ENCODE measurements at regions not wholly inside any gene's neighbourhood (a gene's known extent, or its start where the extent isn't known, plus 50 kb on each side); places are given as distances from the start of the nearest gene placed in this dataset.
"Not testable (repeated sequence)": the region's sequence is repeated elsewhere in the genome, so short reads cannot be mapped to it uniquely, and the experiment has no call there.

DNA sequence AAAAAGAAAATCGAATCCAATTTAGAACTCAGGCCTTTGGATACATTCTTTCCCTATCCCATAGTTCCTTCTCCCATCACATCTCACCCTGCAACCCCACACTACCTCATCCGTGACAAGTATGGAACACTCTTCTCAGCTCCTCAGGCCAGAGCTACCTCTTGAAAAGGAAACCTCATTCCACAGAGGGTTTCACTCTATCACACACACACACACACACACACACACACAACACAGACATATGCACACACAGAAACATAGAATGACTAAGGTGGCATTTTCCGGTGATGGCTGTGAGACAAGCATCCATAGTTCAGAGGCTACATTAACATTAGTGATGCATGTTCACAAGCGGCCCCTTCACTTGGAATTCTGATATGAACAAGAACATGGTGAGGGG is 122.0 kb upstream of the HES1 start:
- no peak overlapping the region for H3K27ac ChIP-seq
- H3K4me3 ChIP-seq, result no peak overlapping the region

DNA sequence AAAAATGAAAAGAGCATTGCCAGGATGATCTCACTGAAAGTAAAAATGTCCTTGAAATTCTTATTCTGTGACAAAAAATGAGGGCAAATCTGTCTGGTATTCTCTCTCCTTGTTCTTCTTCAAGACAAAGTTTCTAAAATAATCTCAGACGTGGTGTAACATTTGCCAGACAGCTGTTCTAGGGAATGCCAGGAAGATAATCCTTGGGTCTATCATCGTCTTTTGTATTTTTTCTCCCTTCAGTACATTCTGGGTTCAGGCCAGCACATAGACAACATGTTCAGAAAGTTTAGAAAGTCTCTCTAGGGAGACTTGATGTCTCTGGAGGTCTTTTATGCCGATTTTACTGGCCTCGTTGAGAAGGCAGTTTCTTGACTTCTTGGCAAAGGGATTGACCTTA is 121.2 kb upstream of the HES1 start:
- Histone ChIP-seq H3K4me3 (no peak overlapping the region), H3K27ac (no peak overlapping the region)

DNA sequence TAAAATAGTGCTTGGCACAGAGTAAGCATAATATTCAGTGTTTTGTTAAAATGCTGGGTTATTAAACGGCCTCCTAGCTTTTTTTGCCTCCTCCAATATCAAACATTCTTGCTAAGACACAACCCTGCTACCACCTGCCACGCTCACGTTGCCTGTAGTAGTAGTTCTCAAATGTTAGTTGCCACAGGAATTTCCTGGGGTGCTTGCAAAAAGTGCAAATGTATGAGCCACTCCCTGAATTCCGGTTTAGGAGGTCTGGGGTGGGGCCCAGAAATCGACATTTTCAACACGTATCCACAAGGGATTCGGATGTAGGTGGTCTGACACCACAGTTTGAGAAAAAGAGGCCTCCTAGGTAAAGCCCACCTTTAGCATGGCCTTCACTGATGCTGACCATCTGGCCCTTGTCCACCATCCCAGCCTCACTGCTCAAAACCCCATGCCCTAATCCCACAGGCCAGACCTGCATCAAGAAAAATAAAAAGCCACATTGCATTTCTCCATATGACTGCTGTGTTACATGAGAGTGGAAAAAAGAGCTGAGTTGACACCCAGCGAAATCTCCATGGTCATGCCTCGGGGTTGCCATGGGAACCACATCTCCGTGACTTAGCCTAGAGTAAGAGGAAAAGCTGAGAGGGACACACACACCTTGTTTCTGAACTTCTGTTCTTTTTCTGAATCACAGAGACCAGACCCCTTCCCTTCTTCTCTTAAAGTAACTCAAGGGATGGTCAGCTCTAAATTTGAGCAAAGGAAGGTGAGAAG is 116.4 kb upstream of the HES1 start:
- H3K4me3 ChIP-seq, result no peak overlapping the region
- H3K27ac ChIP-seq, result no peak overlapping the region

DNA sequence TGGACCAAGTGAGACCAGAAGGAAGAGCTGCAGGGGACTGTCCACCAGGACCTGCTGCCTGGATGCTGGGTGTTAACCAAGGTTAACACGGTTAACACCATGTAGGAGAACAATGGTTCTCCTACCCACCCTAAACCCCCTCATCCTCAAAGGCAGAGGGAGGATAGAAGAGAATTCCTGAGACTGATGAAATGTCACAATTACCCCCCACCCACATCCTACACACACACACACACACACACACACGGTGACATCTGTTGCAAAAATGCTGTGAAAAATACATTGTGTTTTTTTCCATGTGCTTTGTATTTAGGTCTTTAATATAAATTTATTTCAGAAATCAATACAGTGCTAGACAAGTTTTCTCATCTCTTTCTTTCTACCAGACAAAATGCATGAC is 113.9 kb upstream of the HES1 start:
- H3K4me3 ChIP-seq, result no peak overlapping the region
- no peak overlapping the region for H3K27ac ChIP-seq

DNA sequence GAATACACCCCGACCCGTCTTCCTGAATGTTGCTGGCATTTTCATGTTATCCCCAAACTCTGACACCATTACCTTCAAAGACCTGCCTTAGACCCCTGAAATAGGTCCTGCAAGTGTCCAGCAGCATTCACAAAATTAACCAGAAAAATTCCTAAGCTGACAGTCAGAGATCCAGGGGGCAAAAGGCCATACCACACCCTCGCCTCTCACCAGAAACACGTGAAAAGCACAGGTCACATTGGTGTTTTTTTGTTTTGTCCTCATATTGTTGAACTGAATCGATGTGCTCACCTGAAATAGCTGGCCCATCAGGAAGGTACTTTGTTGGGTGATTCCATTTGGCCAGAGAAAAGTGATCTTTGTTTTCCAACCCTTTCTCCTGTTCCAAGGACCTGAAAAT is 113.1 kb upstream of the HES1 start:
- no peak overlapping the region for H3K27ac ChIP-seq
- no peak overlapping the region for H3K4me3 ChIP-seq

DNA sequence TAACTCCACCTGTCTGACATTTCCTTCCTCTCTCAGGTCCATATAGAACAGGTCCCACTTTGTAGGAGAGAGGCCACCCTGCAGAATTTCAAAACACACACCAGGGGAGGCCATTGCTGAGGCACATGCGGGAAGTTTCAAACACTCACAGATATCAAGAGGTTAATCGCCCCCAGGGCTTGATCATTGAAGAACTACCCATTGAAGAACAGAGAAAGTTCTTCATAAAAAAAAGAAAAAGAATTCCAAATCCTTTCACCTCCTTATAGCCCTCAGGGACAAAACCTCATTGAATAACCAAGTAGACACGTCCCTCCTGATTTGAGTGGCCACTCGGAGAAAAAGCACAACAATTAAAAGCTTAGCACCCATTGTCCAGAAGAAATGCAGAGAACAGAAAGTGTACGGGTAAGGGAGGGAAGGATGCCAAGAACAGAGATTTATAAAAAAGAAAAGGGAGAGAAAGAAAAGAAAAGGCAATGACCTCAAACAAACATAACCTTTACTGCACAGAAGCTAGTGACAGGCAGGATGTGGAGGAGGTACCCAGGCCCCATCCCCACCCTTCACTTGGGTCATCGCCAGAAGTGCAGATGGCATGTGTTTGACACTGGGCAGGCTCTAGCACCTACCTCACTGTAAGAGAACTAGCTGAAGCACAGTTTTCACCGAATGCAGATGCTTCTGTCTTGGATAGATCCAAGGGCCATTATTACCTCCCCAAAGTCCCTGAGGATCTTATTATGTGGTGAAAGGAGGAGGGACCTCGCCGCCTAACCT is 112.3 kb upstream of the HES1 start:
- no peak overlapping the region for H3K27ac ChIP-seq
- no peak overlapping the region for H3K4me3 ChIP-seq

DNA sequence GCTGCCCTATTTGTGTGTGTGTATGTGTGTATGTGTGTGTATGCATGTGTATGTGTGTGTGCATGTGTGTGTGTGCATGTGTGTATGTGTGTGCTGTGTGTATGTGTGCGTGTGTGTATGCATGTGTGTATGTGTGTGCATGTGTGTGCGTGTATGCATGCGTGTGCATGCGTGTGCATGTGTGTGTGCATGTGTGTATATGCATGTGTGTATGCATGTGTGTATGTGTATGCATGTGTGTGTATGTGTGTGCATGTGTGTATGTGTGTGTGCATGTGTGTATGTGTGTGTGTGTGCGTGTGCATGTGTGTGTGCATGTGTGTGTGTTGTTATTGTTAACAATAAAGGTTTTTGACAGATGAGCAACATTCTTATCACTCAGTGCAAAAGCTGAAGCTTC is 110.8 kb upstream of the HES1 start:
- Histone ChIP-seq H3K4me3 (no peak overlapping the region), H3K27ac (no peak overlapping the region)

DNA sequence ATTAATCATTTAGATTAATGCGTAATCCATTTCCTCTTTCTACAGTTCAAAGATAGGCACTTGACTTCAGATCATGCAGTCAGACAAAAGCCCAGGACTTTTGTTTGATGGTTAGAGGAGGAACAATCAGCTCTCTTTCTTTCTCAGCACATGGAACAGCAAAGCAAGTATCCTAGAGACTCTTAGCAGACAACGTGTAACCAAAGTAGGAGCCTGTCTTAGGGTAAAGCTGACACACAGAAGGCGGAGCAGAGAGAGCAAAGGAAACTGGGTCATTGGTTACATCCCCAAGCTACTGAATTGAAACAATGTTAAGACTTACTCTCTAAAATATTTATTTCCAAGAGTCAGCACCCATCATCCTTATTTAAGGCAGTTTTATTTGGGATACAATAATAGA is 110.0 kb upstream of the HES1 start:
- H3K4me3 ChIP-seq, result no peak overlapping the region
- H3K27ac ChIP-seq, result no peak overlapping the region

DNA sequence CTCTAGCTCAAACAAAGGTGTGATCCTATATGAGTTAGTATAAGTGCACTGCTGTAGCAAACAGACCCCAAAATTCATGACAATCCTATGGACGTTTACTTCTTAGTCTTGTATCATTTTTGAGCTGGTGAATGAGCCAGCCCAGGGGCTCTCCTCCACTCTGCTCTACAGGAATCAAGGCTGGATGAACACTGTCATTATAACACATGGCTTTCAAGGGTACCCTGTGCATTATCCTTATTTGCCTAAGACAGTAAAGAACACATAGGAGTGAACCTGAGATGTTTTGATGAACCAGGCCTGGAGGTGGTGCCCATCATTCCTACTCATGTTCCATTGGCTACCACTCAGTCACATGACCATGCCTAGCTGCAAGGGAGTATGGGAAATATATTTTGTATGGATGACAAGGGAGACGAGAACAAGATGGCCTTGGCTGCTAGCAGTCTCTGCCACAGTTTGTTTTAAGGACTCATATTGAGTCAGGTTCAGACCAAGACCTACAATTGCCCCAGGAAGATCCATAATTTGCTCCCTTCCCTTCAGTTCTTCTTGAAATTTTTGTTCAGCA is 107.4 kb upstream of the HES1 start:
- Histone ChIP-seq H3K27ac (no peak overlapping the region), H3K4me3 (no peak overlapping the region)

DNA sequence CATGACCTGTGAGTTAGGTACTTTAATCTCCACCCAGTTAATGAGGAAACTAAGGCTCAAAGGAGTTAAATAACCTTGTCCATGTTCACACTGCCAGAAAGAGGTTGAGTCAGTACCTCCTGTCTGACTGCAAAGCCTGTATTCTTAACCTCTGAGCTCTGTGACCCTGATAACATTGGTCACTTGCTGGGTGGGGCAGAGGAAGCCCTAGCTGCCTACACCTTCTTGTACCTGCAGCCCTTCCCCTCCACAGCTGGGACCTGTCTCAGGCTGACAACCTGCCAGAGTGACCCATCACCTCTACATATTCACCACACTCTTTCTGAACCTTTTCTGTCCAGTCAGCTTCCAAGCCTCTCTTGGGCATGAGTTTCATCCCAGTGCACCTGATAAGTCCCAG is 106.1 kb upstream of the HES1 start:
- no peak overlapping the region for H3K27ac ChIP-seq

DNA sequence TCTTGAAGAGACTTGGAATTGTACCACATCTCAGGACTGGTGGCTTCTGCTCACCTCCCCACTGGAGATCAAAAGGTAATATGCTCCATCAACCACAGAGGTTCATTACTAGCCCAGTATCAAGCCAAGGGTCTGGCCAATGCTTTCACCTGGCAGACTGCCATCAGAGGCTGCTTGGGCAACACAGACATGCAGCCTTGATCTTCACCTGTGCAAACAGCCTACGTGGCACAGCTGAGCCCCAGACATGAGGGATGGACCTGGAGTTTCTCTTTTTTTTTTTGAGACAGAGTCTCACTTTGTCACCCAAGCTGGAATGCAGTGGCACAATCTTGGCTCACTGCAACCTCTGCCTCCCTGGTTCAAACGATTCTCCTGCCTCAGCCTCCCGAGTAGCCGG is 105.6 kb upstream of the HES1 start:
- Histone ChIP-seq H3K27ac (no peak overlapping the region), H3K4me3 (no peak overlapping the region)

More for the DNA sequence above, 106.1 kb upstream of the HES1 start:
- H3K4me3 ChIP-seq, result no peak overlapping the region

DNA sequence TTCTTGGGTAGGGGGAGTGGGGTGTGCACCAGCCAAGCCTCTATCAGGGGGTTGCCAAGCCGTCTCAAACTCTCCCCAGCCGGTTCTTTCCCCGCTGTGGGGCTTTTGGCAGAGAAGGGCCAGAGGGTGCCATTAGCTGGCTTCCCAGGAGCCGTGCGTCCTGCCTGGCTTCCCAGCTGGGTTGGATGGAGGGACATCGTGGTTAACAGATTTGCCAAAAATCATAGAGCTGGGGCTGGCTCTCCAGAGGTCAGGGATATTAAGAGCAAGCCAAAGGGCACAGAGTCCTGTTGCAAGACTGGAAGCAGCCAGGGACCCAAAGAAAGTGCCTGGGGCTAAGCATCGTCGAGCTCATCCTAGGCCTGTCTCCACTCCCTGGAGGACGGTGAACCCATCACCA is 104.6 kb upstream of the HES1 start:
- Histone ChIP-seq H3K27ac (peak overlapping the region in 1 of 21 experiments; percentile 24), H3K4me3 (no peak overlapping the region)

DNA sequence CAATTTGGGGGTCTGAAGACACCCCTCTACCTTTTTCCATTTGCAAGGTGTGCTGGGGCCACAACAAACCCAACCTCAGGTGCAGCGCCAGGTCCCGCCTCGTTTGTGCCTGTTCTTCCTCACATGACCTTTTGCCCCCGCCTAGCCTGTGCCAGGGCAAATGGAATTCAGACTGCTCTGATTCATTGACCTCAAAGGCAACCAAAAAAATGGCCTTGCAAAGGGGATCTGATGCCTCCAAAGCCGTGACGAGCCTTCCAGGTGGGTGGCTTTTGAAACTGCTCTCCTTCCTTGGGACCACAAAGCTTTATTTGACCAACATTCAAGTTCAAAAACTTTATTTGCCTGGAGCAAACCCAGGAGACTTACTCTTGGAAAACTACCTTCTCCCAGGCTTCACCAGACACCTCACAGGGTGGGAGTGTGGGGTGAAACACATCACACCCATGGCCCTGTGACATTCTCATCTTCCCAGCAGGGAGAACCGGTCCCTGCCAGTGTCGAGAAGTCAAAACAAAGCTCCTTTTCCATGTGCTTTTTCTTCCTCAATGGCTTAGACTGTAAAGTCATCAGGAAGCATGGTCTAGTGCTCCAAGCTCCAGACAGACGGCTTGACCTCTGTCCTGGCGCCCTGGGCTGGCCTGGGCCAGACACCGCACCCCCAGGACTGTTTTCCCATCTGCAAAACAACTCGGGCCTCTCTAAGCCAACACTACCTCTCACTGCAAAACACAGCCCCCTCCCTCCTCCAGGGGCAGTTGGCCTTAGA is 103.9 kb upstream of the HES1 start:
- peak overlapping the region in 1 of 21 experiments; percentile 24 for H3K27ac ChIP-seq
- H3K4me3 ChIP-seq, result no peak overlapping the region

DNA sequence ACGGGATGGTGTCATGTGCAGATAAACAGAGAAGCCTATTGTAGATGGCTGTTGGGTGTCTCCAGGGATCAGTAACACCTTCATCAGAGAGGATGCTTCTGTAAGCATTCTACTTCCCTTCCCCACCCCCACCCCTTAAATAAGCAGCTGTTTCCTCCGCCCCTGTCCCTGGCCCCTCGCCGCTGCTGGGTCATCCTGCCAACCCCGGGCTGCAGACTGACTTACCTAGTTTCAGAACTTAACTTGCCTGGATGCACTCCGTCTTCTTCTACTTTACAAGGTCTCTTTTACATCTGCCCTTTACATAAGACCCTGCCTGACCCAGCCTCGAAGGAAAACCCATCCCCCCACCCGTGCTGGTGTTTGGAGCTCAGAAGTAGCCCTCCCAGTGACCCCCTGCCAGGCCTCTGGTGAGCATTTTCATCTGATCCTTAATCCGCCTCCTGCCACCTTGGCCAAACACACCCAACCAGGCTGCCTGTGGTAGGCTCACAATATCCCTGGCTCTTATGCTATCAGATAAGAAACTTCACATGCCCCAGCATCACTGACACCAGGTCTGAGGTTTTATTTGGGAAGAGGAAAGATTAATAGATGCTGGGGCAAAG is 103.0 kb upstream of the HES1 start:
- peak overlapping the region in 1 of 21 experiments; percentile 7 for H3K27ac ChIP-seq
- H3K4me3 ChIP-seq, result no peak overlapping the region

DNA sequence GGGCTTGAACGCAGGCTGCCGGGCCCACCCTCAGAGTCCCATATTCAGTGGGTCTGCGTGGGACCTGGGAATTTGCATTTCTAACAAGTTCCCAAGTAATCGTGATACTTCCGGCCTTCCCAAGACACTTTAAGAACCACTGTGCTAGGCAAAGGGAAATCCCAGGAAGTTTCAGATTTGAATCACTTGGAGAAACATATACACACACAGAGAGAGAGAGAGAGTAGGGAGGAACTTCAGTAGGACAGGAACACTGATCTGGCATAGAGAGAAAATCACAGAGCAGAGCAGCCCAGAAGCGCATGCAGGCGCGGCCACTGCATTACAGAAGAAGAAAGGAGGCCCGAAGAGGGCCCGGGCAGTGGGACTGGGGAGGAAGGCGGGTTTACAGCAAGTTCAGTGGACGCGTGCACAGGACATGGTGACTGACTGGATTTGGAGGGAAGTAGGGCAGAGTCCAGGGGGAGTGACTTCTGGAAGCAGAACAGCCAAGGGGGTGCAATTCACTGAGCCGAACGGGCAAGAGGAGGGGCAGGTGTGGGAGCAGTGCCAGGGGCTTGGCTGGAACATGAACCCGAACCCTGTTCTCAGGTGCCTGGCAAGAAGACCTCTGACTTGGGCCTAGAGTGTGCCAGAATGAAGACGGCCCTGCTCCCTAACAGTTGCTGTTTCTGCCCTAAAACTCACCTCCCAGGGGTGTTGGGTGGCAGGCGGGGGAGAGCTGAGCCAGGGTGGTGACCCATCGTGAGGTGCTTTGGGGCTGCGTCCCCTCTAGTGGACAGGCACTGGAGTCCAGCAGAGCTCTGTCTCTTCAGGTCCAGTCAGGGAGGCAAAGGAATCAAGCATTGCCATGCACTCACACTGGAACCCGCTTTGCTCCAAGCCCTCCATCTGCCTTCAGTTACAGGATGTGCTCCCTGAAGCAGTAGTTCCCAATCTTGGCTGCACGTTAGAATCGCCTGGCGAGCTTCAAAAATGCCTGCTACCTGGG is 101.3 kb upstream of the HES1 start:
- Histone ChIP-seq H3K27ac (no peak overlapping the region), H3K4me3 (no peak overlapping the region)

DNA sequence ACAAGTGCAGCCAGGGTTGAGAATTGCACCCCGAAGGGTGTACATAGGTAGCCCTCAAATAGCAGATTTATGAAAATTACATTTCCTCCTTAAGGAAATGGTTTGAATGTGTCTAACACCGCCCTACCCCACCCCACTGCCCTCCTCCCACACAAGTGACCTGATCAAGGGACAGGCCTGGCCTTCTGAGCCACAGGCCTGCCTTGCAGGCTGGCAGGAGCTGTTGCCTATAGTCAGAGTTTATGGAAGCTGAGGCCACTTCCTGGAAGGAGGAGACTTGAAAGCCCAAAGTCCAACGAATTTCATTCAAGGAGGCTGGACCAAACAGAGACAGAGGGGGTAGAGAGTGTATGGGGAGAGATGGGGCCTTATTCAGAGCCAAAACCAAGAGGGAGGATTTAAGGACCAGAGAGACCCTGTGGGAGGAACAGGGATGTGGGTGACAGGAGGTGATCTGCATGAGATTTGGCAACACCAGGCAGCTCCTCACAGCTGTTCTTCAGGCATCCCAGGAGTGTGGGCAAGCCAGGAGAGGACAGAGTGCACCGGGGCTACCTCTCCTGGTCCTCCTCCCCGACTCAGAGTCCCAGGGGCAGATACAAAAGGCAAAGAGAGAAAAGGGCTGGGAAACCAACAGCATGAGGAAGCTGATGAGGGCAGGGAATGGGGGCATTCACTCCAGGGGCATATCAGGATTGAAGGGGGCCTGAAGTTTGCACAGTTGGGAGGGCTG is 100.4 kb upstream of the HES1 start:
- Histone ChIP-seq H3K4me3 (no peak overlapping the region), H3K27ac (no peak overlapping the region)

DNA sequence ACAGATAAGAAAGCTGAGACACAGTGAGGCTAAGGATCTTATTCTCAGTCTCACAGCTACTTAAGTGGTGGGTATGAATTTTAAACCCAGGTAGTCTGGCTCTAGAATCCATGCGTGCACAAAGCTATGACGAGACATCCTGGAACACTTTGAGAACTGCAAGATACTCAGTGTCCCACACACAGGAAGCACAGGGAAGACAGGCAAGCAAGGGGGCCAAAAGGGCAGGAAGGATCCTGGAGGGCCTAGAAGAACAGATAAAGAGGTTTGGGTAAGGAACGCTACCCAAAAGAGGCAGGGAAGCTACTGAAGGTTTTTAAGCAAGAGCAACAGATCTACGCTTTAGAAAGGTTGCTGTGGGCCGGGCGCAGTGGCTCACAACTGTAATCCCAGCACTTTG is 99.1 kb upstream of the HES1 start:
- Histone ChIP-seq H3K4me3 (no peak overlapping the region), H3K27ac (no peak overlapping the region)

DNA sequence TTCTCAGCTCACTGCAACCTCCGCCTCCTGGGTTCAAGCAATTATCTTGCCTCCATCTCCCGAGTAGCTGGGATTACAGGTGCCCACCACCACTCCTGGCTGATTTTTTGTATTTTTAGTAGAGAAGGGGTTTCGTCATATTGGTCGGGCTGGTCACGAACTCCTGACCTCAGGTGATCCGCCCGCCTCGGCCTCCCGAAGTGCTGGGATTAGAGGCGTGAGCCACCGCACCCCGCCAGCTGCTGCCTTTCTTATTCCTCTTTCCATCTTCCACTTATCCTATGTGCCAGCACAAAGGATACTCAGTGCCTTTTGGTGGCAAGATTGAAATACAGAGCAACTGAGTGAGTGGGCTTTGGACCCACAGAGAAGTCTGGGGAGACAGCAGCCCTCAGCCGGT is 97.6 kb upstream of the HES1 start:
- H3K27ac ChIP-seq, H3K4me3 ChIP-seq: not testable (repeated sequence)
